ENCODE measurements at regions not wholly inside any gene's neighbourhood (a gene's known extent, or its start where the extent isn't known, plus 50 kb on each side); places are given as distances from the start of the nearest gene placed in this dataset.

DNA sequence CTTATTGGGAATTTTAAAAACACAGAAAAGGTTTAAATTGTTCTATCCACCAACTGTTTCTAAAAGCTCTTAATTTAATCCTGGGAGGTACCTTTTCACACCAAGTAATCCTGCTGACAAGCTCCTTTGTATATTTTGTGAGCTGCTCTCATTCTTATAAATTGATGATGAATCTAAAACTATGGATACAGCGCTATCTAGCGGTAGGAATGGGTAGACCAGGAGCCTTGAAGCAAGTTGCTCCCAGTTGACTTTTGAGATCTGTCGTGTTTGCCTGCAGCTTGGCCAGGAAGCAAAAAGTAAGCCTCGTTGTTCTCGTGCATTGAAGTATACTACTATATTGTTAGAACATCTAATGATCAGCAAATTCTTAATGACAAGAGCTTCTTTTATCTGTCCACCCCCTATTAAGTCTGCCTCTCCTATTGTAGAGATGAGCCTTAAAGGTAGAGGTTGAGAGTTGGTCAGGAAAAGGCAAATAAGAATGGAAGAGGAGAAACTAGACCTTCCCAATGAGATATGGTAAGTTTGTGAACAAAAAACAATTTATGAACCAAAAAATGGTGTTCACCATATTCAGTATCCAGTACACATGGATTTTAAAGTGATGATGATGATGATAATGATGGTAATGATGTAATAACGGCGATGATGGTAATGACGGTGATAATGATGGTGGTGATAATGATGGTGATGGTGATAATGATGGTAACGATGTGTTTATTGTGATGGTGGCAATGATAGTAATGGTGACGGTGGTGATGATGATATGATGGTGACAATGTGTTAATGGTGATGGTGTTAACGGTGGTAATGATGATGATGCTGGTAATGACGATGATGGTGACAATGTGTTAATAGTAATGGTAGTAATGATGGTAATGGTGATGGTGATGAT lies 212.1 kb upstream of the NCKAP5 start:
- TF ChIP-seq, protein P1, sequence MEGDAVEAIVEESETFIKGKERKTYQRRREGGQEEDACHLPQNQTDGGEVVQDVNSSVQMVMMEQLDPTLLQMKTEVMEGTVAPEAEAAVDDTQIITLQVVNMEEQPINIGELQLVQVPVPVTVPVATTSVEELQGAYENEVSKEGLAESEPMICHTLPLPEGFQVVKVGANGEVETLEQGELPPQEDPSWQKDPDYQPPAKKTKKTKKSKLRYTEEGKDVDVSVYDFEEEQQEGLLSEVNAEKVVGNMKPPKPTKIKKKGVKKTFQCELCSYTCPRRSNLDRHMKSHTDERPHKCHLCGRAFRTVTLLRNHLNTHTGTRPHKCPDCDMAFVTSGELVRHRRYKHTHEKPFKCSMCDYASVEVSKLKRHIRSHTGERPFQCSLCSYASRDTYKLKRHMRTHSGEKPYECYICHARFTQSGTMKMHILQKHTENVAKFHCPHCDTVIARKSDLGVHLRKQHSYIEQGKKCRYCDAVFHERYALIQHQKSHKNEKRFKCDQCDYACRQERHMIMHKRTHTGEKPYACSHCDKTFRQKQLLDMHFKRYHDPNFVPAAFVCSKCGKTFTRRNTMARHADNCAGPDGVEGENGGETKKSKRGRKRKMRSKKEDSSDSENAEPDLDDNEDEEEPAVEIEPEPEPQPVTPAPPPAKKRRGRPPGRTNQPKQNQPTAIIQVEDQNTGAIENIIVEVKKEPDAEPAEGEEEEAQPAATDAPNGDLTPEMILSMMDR (IDR thresholded peaks at IDR 0.05): peak; percentile 64 to 79 (median 74)
- TF ChIP-seq POLR2A (IDR thresholded peaks at IDR 0.05): no peak
- Histone ChIP-seq H3K9me3 (no peaks in the 10 kb centered on the region), H3K27me3 (no peaks in the 10 kb centered on the region), H3K4me3 (no peak overlapping the region), H3K4me1 (no peaks in the 10 kb centered on the region), H3K27ac (no peak overlapping the region), H3K36me3 (no peaks in the 10 kb centered on the region)
- intact Hi-C loops (cut with DNase I; ENCODE audit: low total_unique reads) (no loop called here), in situ Hi-C loops (cut with MboI; ENCODE audit: low pct_ligation_motif_present in 1 of 4, low pct_unique_long_range_greater_than_20kb in 1 of 4, low sequenced_read_pairs in 3 of 4) (no loop called here)
- peak; percentile 48 for DNase-seq
- WGBS, 2 donors (ENCODE audit: low coverage in 1 of 2): 48 to 52% methylated on average over 11 to 12 of the region's 12 CpGs

DNA sequence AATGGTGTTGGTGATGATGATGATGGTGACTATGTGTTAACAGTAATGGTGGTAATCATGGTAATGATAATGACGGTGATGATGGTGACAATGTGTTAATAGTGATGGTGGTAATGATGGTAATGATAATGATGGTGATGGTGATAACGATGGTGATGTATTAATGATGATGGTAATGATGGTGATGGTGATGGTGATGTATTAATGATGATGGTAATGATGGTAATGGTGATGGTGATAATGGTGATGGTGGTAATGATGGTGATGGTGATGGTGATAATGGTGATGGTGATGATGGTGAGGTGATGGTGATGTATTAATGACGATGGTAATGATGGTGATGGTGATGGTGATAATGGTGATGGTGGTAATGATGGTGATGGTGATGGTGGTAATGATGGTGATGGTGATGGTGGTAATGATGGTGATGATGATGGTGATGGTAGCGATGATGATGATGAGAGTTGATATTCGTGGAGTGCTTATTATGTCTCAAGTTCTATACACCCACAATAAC lies 212.8 kb upstream of the NCKAP5 start:
- no peak for TF ChIP-seq POLR2AphosphoS5 (IDR thresholded peaks at IDR 0.05)
- TF ChIP-seq, protein P1 (IDR thresholded peaks at IDR 0.05): no peak
- no peak for TF ChIP-seq POLR2A (IDR thresholded peaks at IDR 0.05)
- no peak for TF ChIP-seq EP300 (IDR thresholded peaks at IDR 0.05; ENCODE audit: low read depth)
- in situ Hi-C loops (cut with MboI; ENCODE audit: low pct_ligation_motif_present in 1 of 4, low pct_unique_long_range_greater_than_20kb in 1 of 4, low sequenced_read_pairs in 3 of 4) (no loop called here), intact Hi-C loops (cut with DNase I; ENCODE audit: low total_unique reads) (no loop called here)

DNA sequence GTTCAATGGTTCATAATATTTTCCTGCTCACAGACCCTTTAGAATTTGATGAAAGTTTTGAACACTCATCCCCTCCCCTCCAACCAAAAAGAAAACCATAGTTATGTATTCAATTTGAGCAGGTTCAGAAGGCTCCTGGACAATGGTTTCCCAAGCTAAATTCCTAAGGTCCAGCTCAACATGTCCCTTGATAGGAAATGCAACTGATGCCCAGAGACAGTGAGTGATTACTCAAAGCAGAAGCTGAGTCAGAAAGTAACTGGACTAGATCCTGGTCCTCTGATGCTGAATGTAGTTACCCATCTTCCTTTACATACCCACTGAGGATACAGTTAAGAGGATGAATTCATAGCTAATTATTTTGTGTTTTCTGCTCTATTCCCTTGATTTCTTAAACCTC lies 218.9 kb upstream of the NCKAP5 start:
- no peak for DNase-seq
- intact Hi-C loops (cut with DNase I; ENCODE audit: low total_unique reads) (no loop called here), in situ Hi-C loops (cut with MboI; ENCODE audit: low pct_ligation_motif_present in 1 of 4, low pct_unique_long_range_greater_than_20kb in 1 of 4, low sequenced_read_pairs in 3 of 4) (no loop called here)
- Histone ChIP-seq H3K4me1 (no peaks in the 10 kb centered on the region), H3K36me3 (no peaks in the 10 kb centered on the region), H3K27ac (no peak overlapping the region), H3K9me3 (no peaks in the 10 kb centered on the region), H3K4me3 (no peak overlapping the region), H3K27me3 (no peaks in the 10 kb centered on the region)
- TF ChIP-seq EP300 (IDR thresholded peaks at IDR 0.05; ENCODE audit: low read depth) (no peak), POLR2A (IDR thresholded peaks at IDR 0.05) (no peak), POLR2AphosphoS5 (IDR thresholded peaks at IDR 0.05) (no peak)
- TF ChIP-seq, protein P1 (IDR thresholded peaks at IDR 0.05): no peak

More for the DNA sequence above, 212.8 kb upstream of the NCKAP5 start:
- H3K4me1 ChIP-seq: no peaks in the 10 kb centered on the region
- no peak overlapping the region for H3K4me3 ChIP-seq
- no peak for DNase-seq
- no peaks in the 10 kb centered on the region for H3K27me3 ChIP-seq
- no peaks in the 10 kb centered on the region for H3K9me3 ChIP-seq
- H3K36me3 ChIP-seq: no peaks in the 10 kb centered on the region
- H3K27ac ChIP-seq: no peak overlapping the region
- WGBS, 2 donors (ENCODE audit: low coverage in 1 of 2): 62% methylated on average over 5 of the region's 5 CpGs

DNA sequence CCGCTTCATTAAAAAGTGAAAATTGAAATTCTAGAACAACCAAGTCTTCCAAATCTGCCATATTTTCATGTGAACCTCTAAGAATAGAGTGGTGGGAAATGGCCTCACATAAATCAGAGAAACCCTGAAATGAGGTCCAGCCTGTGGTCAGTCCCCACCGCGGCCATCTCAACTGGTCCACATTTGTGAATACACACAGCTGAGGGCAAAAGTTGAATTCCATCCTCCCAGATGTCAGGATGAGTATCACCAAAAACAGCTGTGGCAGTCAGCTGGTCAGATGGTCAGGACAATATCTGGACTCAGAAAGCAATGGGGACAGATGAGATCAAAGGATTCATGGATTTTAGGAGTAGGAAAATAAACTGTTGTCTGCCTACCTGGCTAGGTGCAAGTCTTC lies 219.4 kb upstream of the NCKAP5 start:
- no peak overlapping the region for H3K27ac ChIP-seq
- H3K9me3 ChIP-seq: no peaks in the 10 kb centered on the region
- DNase-seq: no peak
- intact Hi-C loops (cut with DNase I; ENCODE audit: low total_unique reads): no loop called here
- H3K36me3 ChIP-seq: no peaks in the 10 kb centered on the region
- H3K4me1 ChIP-seq: no peaks in the 10 kb centered on the region
- 88% methylated on average over 3 of the region's 3 CpGs for WGBS, 2 donors (ENCODE audit: low coverage in 1 of 2)
- in situ Hi-C loops (cut with MboI; ENCODE audit: low pct_ligation_motif_present in 1 of 4, low pct_unique_long_range_greater_than_20kb in 1 of 4, low sequenced_read_pairs in 3 of 4): no loop called here
- H3K27me3 ChIP-seq: no peaks in the 10 kb centered on the region
- H3K4me3 ChIP-seq: no peak overlapping the region
- TF ChIP-seq POLR2AphosphoS5 (IDR thresholded peaks at IDR 0.05) (no peak), POLR2A (IDR thresholded peaks at IDR 0.05) (no peak), EP300 (IDR thresholded peaks at IDR 0.05; ENCODE audit: low read depth) (no peak)
- TF ChIP-seq, protein P1 (IDR thresholded peaks at IDR 0.05): no peak
